DOHH2 (cell line): ENCODE measurements at regions not wholly inside any gene's neighbourhood (a gene's known extent, or its start where the extent isn't known, plus 50 kb on each side); places are given as distances from the start of the nearest gene placed in this dataset.

Experiments used
- H3F3A ChIP-seq: fragments of 200-600 bp; sonication (generic), shearing (Covaris generic); 2 replicates; pipeline ENCODE4 v1.6.0; 2016; ENCODE audit warnings: antibody characterized with exemption, mild to moderate bottlenecking; ENCODE audit not compliant: control insufficient read depth, insufficient read depth
- H3K27ac ChIP-seq: fragments of 200-600 bp; sonication (generic); 2 replicates; pipeline ENCODE4 v1.5.1; 2014; ENCODE audit warnings: low read depth, mild to moderate bottlenecking, low read length, moderate library complexity
- H3K27me3 ChIP-seq: fragments of 200-600 bp; sonication (generic); 2 replicates; pipeline ENCODE4 v1.6.1; 2014; ENCODE audit warnings: mild to moderate bottlenecking, low read length, mixed read lengths; ENCODE audit not compliant: control insufficient read depth
- H3K36me3 ChIP-seq: fragments of 200-600 bp; sonication (generic); 2 replicates; pipeline ENCODE4 v1.6.1; 2014; ENCODE audit warnings: mild to moderate bottlenecking, low read length, moderate library complexity, mixed read lengths; ENCODE audit not compliant: control insufficient read depth
- H3K4me1 ChIP-seq: fragments of 200-600 bp; sonication (generic); 2 replicates; pipeline ENCODE4 v1.6.1; 2014; ENCODE audit warnings: mild to moderate bottlenecking, low read length, mixed read lengths; ENCODE audit not compliant: control insufficient read depth
- H3K4me2 ChIP-seq: fragments of 200-600 bp; sonication (generic); 2 replicates; pipeline ENCODE4 v1.6.0; 2014; ENCODE audit warnings: mild to moderate bottlenecking, low read length, moderate library complexity
- H3K4me3 ChIP-seq: fragments of 200-600 bp; sonication (generic); 2 replicates; pipeline ENCODE4 v1.5.1; 2014; ENCODE audit warnings: mild to moderate bottlenecking, low read length, mixed read lengths
- H3K79me2 ChIP-seq: fragments of 200-600 bp; sonication (generic); 2 replicates; pipeline ENCODE4 v1.6.1; 2014; ENCODE audit warnings: mild to moderate bottlenecking, low read length, mixed read lengths; ENCODE audit not compliant: control insufficient read depth
- H3K9me2 ChIP-seq: fragments of 200-600 bp; sonication (generic); replicated peaks from 2 replicates; pipeline ENCODE4 v1.6.1; 2014; ENCODE audit warnings: mild to moderate bottlenecking, low read length, mixed read lengths; ENCODE audit not compliant: control insufficient read depth
- H3K9me3 ChIP-seq: fragments of 200-600 bp; sonication (generic); 2 replicates; pipeline ENCODE4 v1.6.1; 2014; ENCODE audit warnings: antibody characterized with exemption, low read length, mixed read lengths; ENCODE audit not compliant: control insufficient read depth, insufficient read depth
- H4K20me1 ChIP-seq: fragments of 200-600 bp; sonication (generic); 2 replicates; pipeline ENCODE4 v1.6.0; 2014; ENCODE audit warnings: low read depth, mild to moderate bottlenecking, antibody characterized with exemption, low read length, moderate library complexity; ENCODE audit not compliant: control insufficient read depth, insufficient read depth
- CTCF ChIP-seq: fragments of 200-600 bp; sonication (generic); IDR thresholded peaks from one replicate; pipeline ENCODE4 v1.5.1; 2014; ENCODE audit warnings: antibody characterized with exemption, mild to moderate bottlenecking, low read depth, low read length; ENCODE audit not compliant: poor library complexity, severe bottlenecking
- EZH2phosphoT487 ChIP-seq: fragments of 200-600 bp; sonication (generic); IDR thresholded peaks from 2 replicates; pipeline ENCODE4 v1.6.1; 2017; ENCODE audit warnings: borderline replicate concordance, mild to moderate bottlenecking, antibody characterized with exemption, low read length, moderate library complexity, mixed read lengths

- peaks cover 27% of the 10 kb centered on the region for H3F3A ChIP-seq
- peak overlapping the region; percentile 77 for H3K4me3 ChIP-seq
- H3K79me2 ChIP-seq, result 0 out of 2 replicates have a peak, but pooled peaks cover 2% of the 10 kb centered on the region
- no peaks in the 10 kb centered on the region for H3K9me3 ChIP-seq
- H3K27me3 ChIP-seq, result no peaks in the 10 kb centered on the region
- TF ChIP-seq CTCF, result no peak
- no peak for TF ChIP-seq EZH2phosphoT487
- H4K20me1 ChIP-seq, result no peaks in the 10 kb centered on the region
- H3K9me2 ChIP-seq, result no peaks in the 10 kb centered on the region
- H3K27ac ChIP-seq, result peak overlapping the region; percentile 90
- H3K4me2 ChIP-seq, result peak overlapping the region; percentile 95
- H3K36me3 ChIP-seq, result no peaks in the 10 kb centered on the region
- peaks cover 67% of the 10 kb centered on the region for H3K4me1 ChIP-seq
Observed at GRCh38 chr16:87063543-87063942, 253.6 kb downstream of the C16orf95 start.

- peak overlapping the region; percentile 90 for H3K27ac ChIP-seq
- 0 out of 2 replicates have a peak, but pooled peaks cover 2% of the 10 kb centered on the region for H3K79me2 ChIP-seq
- no peaks in the 10 kb centered on the region for H3K27me3 ChIP-seq
- H3K9me3 ChIP-seq, result no peaks in the 10 kb centered on the region
- H3K4me1 ChIP-seq, result peaks cover 67% of the 10 kb centered on the region
- peaks cover 29% of the 10 kb centered on the region for H3F3A ChIP-seq
- H3K9me2 ChIP-seq, result no peaks in the 10 kb centered on the region
- H3K4me3 ChIP-seq, result peak overlapping the region; percentile 77
- no peak for TF ChIP-seq CTCF
- no peak for TF ChIP-seq EZH2phosphoT487
- peak overlapping the region; percentile 95 for H3K4me2 ChIP-seq
- H4K20me1 ChIP-seq, result no peaks in the 10 kb centered on the region
- H3K36me3 ChIP-seq, result no peaks in the 10 kb centered on the region
Observed at GRCh38 chr16:87064731-87065445, 252.3 kb downstream of the C16orf95 start.

- no peaks in the 10 kb centered on the region for H3K9me2 ChIP-seq
- H3K27ac ChIP-seq, result peak overlapping the region; percentile 90
- peaks cover 29% of the 10 kb centered on the region for H3F3A ChIP-seq
- H3K27me3 ChIP-seq, result no peaks in the 10 kb centered on the region
- peak overlapping the region; percentile 77 for H3K4me3 ChIP-seq
- no peaks in the 10 kb centered on the region for H3K9me3 ChIP-seq
- no peaks in the 10 kb centered on the region for H3K36me3 ChIP-seq
- peaks cover 60% of the 10 kb centered on the region for H3K4me1 ChIP-seq
- TF ChIP-seq CTCF (no peak), EZH2phosphoT487 (no peak)
- H4K20me1 ChIP-seq, result no peaks in the 10 kb centered on the region
- peak overlapping the region; percentile 95 for H3K4me2 ChIP-seq
- 0 out of 2 replicates have a peak, but pooled peaks cover 2% of the 10 kb centered on the region for H3K79me2 ChIP-seq
Observed at GRCh38 chr16:87065446-87066132, 251.6 kb downstream of the C16orf95 start.
